T-helper 1 cell treated with Interleukin-12 subunit alpha and Interleukin-12 subunit beta and Interleukin-4 antibody, amounts not matched to agents 30 μg/mL and 1 μg/mL, for 36 hours (primary cell): ENCODE measurements at regions not wholly inside any gene's neighbourhood (a gene's known extent, or its start where the extent isn't known, plus 50 kb on each side); places are given as distances from the start of the nearest gene placed in this dataset.

Source experiments
- H3K27ac Mint-ChIP-seq: one replicate; pipeline ENCODE4 v1.8.0; 2021; ENCODE audit warnings: mild to moderate bottlenecking, mixed read lengths
- H3K27me3 Mint-ChIP-seq: one replicate; pipeline ENCODE4 v1.8.0; 2021; ENCODE audit warnings: low read depth, mixed read lengths
- H3K36me3 Mint-ChIP-seq: one replicate; pipeline ENCODE4 v1.8.0; 2021; ENCODE audit warnings: low read depth, mixed read lengths
- H3K4me1 Mint-ChIP-seq: one replicate; pipeline ENCODE4 v1.8.0; 2021; ENCODE audit warnings: low read depth, mixed read lengths
- H3K4me3 Mint-ChIP-seq: one replicate; pipeline ENCODE4 v1.8.0; 2021; ENCODE audit warnings: mild to moderate bottlenecking, moderate library complexity, mixed read lengths
- H3K9me3 Mint-ChIP-seq: one replicate; pipeline ENCODE4 v1.8.0; 2021; ENCODE audit warnings: mixed read lengths

DNA sequence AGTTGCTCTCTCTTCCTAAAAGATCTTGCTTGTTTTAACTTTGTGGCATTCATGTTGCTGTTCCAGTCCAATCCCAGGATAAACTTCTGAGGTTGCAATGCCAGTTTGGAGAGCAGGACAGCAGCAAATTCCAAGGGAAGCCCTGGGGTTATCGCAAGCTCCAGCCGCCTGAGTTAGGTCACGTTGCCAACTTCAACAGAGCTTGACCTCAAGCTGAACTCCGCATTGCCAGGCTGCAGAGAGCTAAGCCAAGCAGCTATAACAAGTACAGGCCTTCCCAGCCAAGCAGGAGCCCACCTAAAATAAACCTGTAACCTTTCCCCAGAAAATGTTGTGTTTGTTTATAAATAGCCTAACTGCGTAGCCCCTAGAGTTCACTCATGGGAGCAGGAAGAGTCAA lies 138.9 kb upstream of the LYZL1 start:
- H3K9me3 Mint-ChIP-seq = no peaks in the 10 kb centered on the region
- no peak overlapping the region for H3K4me3 Mint-ChIP-seq
- H3K36me3 Mint-ChIP-seq = no peaks in the 10 kb centered on the region
- no peaks in the 10 kb centered on the region for H3K27me3 Mint-ChIP-seq
- H3K4me1 Mint-ChIP-seq = no peaks in the 10 kb centered on the region
- H3K27ac Mint-ChIP-seq = no peak overlapping the region

DNA sequence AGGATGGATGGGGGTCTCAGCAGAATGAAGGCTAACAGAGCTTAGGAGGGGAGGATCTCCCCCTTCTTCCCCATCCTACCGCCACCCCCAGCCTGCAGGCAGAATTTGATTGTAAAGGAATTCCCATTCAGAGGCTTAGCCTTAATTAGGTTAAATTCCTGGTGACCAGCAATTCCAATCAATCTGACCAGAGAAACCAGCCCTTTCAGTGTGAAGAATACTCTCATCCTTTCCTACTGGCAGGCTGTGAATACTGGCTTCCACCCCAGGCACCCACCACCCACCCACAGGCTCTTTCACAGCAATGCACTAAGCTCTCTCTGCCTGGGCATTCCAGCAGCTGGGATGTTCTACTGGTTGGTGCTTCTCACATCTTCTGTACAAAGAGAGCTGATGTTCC lies 137.9 kb upstream of the LYZL1 start:
- Mint-ChIP-seq H3K36me3 (no peaks in the 10 kb centered on the region), H3K4me1 (no peaks in the 10 kb centered on the region), H3K27ac (no peak overlapping the region)

DNA sequence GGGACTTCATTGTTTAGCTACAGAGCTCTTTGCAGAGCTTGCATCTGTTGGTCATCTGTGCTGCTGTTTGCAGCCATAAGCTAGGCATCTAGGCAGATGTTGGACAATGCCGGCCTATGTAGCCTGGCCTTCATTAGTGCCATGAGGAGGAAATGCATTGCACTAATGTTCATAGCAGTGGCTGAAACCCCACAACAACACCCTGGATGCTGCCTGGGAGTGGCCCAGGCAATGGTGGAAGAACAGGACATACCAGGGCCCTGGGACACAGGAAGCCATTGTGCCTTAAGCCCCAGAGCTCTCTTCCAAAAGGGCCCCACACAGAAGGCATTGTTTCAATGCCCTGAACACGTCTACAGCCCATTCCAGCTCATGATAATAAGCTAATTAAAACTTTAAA lies 131.5 kb upstream of the LYZL1 start:
- no peak overlapping the region for H3K27ac Mint-ChIP-seq
- H3K9me3 Mint-ChIP-seq = no peaks in the 10 kb centered on the region
- no peaks in the 10 kb centered on the region for H3K4me1 Mint-ChIP-seq
- no peaks in the 10 kb centered on the region for H3K36me3 Mint-ChIP-seq
- H3K4me3 Mint-ChIP-seq = no peak overlapping the region
- H3K27me3 Mint-ChIP-seq = no peaks in the 10 kb centered on the region

More for the DNA sequence above, 137.9 kb upstream of the LYZL1 start:
- Mint-ChIP-seq H3K4me3 (no peak overlapping the region), H3K27me3 (no peaks in the 10 kb centered on the region), H3K9me3 (no peaks in the 10 kb centered on the region)

GRCh38 chr10:29158066-29158465 lies 130.8 kb upstream of the LYZL1 start:
- no peaks in the 10 kb centered on the region for H3K4me1 Mint-ChIP-seq
- H3K4me3 Mint-ChIP-seq = no peak overlapping the region
- H3K9me3 Mint-ChIP-seq = no peaks in the 10 kb centered on the region
- H3K27me3 Mint-ChIP-seq = no peaks in the 10 kb centered on the region
- H3K27ac Mint-ChIP-seq = no peak overlapping the region
- H3K36me3 Mint-ChIP-seq = no peaks in the 10 kb centered on the region

DNA sequence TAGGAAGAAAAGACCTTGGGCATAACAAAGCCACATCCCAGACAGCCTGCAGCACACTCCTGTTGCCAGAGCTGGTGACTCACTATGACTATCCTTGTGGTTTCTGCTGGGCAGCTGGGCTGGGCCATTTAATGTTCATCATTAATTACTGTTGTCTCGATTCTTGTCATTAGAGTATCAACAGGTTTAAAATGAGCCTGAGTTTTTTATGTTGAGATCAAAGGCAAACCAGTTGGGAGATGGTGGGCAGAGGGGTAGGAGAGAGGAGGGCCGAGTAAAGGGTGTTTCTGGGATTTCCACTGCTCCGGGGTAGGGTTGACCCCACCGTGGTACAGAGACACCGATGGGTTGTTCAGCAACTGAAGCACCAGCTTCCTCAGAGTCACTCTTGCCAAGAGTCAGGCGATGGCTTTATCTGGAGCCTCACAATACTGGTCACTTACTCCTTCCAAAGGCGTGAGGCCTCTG lies 128.7 kb upstream of the LYZL1 start:
- no peaks in the 10 kb centered on the region for H3K4me1 Mint-ChIP-seq
- H3K36me3 Mint-ChIP-seq = no peaks in the 10 kb centered on the region
- H3K27ac Mint-ChIP-seq = no peak overlapping the region
- H3K9me3 Mint-ChIP-seq = no peaks in the 10 kb centered on the region
- no peaks in the 10 kb centered on the region for H3K27me3 Mint-ChIP-seq
- no peak overlapping the region for H3K4me3 Mint-ChIP-seq

- Mint-ChIP-seq H3K27me3 (no peaks in the 10 kb centered on the region), H3K9me3 (no peaks in the 10 kb centered on the region), H3K36me3 (no peaks in the 10 kb centered on the region), H3K4me1 (no peaks in the 10 kb centered on the region), H3K4me3 (no peak overlapping the region), H3K27ac (no peak overlapping the region)
Observed at GRCh38 chr10:29163746-29164145, 125.1 kb upstream of the LYZL1 start.

GRCh38 chr10:29166713-29167112 lies 122.2 kb upstream of the LYZL1 start:
- Mint-ChIP-seq H3K27me3 (no peaks in the 10 kb centered on the region), H3K4me3 (no peak overlapping the region), H3K4me1 (no peaks in the 10 kb centered on the region), H3K9me3 (peaks cover 15% of the 10 kb centered on the region), H3K36me3 (no peaks in the 10 kb centered on the region), H3K27ac (no peak overlapping the region)

GRCh38 chr10:29169021-29169420 lies 119.8 kb upstream of the LYZL1 start:
- Mint-ChIP-seq H3K27ac (no peak overlapping the region), H3K9me3 (peaks cover 15% of the 10 kb centered on the region), H3K4me3 (no peak overlapping the region), H3K4me1 (no peaks in the 10 kb centered on the region), H3K36me3 (no peaks in the 10 kb centered on the region), H3K27me3 (no peaks in the 10 kb centered on the region)

- Mint-ChIP-seq H3K36me3 (no peaks in the 10 kb centered on the region), H3K4me3 (no peak overlapping the region), H3K27me3 (no peaks in the 10 kb centered on the region), H3K27ac (no peak overlapping the region), H3K4me1 (no peaks in the 10 kb centered on the region), H3K9me3 (peaks cover 15% of the 10 kb centered on the region)
Observed at GRCh38 chr10:29171717-29172116, 117.2 kb upstream of the LYZL1 start.

DNA sequence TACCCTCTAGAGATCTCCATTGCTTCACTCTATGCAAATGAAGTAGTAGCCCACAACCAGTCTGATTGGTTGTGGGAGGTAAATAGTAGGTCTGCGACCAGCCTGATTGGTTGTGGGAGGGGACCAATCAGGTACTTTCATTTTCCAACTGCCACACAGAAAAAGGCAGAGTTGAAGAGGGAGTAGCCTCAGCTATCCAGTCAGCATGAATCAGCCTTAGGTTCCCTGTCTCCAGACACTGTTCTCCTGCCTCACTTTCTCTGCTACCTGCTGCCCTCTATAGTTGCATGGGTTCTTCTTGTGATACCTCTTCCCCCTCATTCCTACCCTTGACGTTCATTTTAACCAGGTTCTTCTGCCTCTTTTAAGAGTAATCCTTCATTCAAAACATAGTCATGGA lies 114.5 kb upstream of the LYZL1 start:
- H3K9me3 Mint-ChIP-seq = peaks cover 12% of the 10 kb centered on the region
- no peak overlapping the region for H3K4me3 Mint-ChIP-seq

DNA sequence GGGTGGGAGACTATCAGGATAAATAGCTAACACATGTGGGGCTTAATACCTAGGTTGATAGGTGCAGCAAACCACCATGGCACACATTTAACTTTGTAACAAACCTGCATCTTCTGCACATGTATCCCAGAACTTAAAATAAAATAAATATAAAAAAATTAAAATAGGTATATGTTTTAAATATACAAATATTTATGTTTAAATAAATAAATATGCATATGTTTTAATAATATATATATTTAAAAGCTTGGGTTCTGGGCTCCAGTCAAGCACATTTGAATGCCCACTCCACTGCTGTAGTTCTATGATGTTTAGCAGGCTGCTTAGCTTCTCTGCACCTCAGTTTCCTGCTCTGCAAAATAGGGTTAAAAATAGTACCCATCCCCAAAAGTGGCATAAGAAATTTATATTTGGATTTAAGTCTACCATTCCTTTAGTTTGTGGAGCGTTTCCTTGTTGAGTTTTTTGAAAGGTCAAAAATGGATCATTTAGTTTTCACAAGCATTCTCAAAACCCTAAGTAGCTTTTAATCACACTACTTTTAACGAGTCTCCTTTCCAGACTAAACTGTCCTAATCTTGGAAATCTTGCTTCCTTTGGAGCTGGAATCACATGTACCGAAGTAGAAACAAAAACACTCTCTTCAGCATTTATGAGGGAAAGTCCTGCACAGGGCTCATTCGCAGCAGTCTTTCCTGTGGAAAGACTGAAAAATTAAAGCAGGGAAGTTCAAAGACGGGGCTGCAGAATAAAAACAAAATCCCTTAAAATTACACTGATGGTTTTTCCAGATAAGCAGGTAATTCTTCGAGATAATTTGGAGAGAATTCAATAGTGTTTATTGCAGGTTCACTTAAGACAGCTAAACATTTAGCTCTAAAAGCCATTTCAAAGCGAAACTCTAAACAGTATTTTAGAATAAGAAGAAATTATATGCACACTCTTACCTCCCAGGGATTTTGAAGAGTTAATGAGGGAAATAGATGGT lies 111.7 kb upstream of the LYZL1 start:
- H3K4me1 Mint-ChIP-seq = no peaks in the 10 kb centered on the region
- no peaks in the 10 kb centered on the region for H3K27me3 Mint-ChIP-seq
- H3K9me3 Mint-ChIP-seq = no peaks in the 10 kb centered on the region
- no peak overlapping the region for H3K4me3 Mint-ChIP-seq
- no peak overlapping the region for H3K27ac Mint-ChIP-seq
- H3K36me3 Mint-ChIP-seq = no peaks in the 10 kb centered on the region

More for the DNA sequence above, 114.5 kb upstream of the LYZL1 start:
- H3K36me3 Mint-ChIP-seq = no peaks in the 10 kb centered on the region
- no peak overlapping the region for H3K27ac Mint-ChIP-seq
- H3K4me1 Mint-ChIP-seq = no peaks in the 10 kb centered on the region
- no peaks in the 10 kb centered on the region for H3K27me3 Mint-ChIP-seq

DNA sequence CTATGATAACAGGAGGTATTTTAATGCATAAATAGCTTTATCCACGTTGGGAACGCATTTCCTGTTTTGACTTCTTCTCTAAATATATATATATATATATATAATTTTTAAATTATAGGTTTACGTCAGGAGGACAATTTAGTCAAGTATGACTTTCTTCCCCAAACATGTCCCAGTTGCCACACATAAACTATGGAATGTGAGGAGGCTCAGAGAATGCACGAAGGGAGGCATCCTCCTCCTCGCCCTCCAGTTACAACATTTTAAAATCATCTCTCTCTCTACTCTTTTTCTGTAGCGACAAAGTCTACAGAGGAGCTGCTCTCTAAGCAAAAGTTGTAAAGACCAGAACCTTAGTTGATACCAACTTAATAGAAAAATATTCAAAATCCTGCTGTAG lies 106.9 kb upstream of the LYZL1 start:
- no peaks in the 10 kb centered on the region for H3K4me1 Mint-ChIP-seq
- H3K36me3 Mint-ChIP-seq = no peaks in the 10 kb centered on the region
- no peak overlapping the region for H3K4me3 Mint-ChIP-seq
- no peaks in the 10 kb centered on the region for H3K9me3 Mint-ChIP-seq
- H3K27me3 Mint-ChIP-seq = no peaks in the 10 kb centered on the region
- H3K27ac Mint-ChIP-seq = no peak overlapping the region

GRCh38 chr10:29183301-29183945 lies 105.4 kb upstream of the LYZL1 start:
- H3K27ac Mint-ChIP-seq = no peak overlapping the region
- no peaks in the 10 kb centered on the region for H3K36me3 Mint-ChIP-seq

DNA sequence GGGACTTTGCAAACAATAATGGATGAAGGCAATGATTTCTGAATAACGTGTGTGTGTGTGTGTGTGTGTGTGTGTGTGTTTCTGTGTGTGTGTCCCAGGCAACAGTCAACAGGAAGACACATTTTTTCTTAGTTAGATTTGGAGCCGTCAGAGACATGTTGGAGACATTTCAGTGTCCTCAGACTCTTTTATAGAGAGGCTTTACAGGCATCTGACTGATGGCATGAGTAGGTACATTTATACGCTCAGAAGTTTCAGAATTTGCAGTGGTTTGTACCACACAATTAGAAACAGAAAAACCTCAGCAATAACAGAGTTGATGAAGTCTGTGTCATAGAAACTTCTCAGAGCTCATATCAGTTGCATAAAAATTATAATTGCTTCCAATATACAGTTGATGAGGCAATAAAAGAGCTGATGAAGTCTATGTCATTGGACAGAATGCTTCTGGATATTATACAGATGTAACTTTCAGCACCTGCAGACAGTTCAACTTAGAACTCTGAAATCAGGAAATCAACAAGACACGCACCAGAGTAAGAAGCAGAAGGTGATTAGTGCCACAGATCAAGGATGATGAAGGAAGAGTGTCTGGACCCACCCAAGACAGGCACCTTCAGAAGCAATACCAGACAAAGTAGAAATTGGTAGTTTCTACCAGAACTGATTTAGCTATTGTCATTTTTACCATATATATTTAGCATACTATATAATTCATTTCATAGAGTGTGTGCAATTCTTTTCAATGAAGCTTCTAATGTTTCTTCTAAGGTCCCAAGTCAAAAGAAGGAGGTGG lies 104.5 kb upstream of the LYZL1 start:
- no peaks in the 10 kb centered on the region for H3K4me1 Mint-ChIP-seq
- H3K9me3 Mint-ChIP-seq = no peaks in the 10 kb centered on the region
- no peak overlapping the region for H3K27ac Mint-ChIP-seq
- no peaks in the 10 kb centered on the region for H3K27me3 Mint-ChIP-seq
- no peaks in the 10 kb centered on the region for H3K36me3 Mint-ChIP-seq
- H3K4me3 Mint-ChIP-seq = no peak overlapping the region

More at GRCh38 chr10:29183301-29183945, 105.4 kb upstream of the LYZL1 start:
- Mint-ChIP-seq H3K4me1 (no peaks in the 10 kb centered on the region), H3K9me3 (no peaks in the 10 kb centered on the region), H3K4me3 (no peak overlapping the region), H3K27me3 (no peaks in the 10 kb centered on the region)
